WTC11 (cell line): ENCODE measurements at regions not wholly inside any gene's neighbourhood (a gene's known extent, or its start where the extent isn't known, plus 50 kb on each side); places are given as distances from the start of the nearest gene placed in this dataset.

Source experiments
- ATAC-seq: fragments of 200-7000 bp; cut with Tn5 transposase; 2 replicates; pipeline ENCODE4 v1.10.0; 2021; ENCODE audit warnings: mild to moderate bottlenecking, moderate library complexity
- CTCF ChIA-PET: fragments of 300-600 bp; sonication (Branson Sonifier 250); formaldehyde crosslinking; loops from one replicate; lab custom pipeline; 2021; ENCODE audit warnings: antibody characterized with exemption; lab: Charles Lee
- POLR2A ChIA-PET: fragments of 350-600 bp; sonication (Branson Sonifier 250); formaldehyde crosslinking; loops from one replicate; lab custom pipeline; 2021; ENCODE audit warnings: antibody characterized with exemption; lab: Charles Lee
- DNase-seq: peaks from one replicate; pipeline ENCODE4 v3.0.0; 2021; ENCODE audit warnings: low spot score
- H3K27ac Mint-ChIP-seq: 2 replicates; pipeline ENCODE4 v1.8.0; 2021; ENCODE audit warnings: mixed read lengths
- H3K27me3 Mint-ChIP-seq: 2 replicates; pipeline ENCODE4 v1.8.0; 2021; ENCODE audit warnings: low read depth, mild to moderate bottlenecking, moderate library complexity, mixed read lengths
- H3K36me3 Mint-ChIP-seq: 2 replicates; pipeline ENCODE4 v1.8.0; 2021; ENCODE audit warnings: mixed read lengths
- H3K4me1 Mint-ChIP-seq: 2 replicates; pipeline ENCODE4 v1.8.0; 2022; ENCODE audit warnings: mixed read lengths
- H3K4me3 Mint-ChIP-seq: 2 replicates; pipeline ENCODE4 v1.8.0; 2021; ENCODE audit warnings: mild to moderate bottlenecking, moderate library complexity, mixed read lengths
- H3K9me3 Mint-ChIP-seq: 2 replicates; pipeline ENCODE4 v1.8.0; 2021; ENCODE audit warnings: mixed read lengths
- AR ChIP-seq: fragments of 250-450 bp; sonication (Bioruptor Pico); IDR thresholded peaks from 2 replicates; pipeline ENCODE4 v1.9.0; 2021; ENCODE audit warnings: mild to moderate bottlenecking
- ATF2 ChIP-seq: sonication (generic); formaldehyde crosslinking; IDR thresholded peaks from 2 replicates; pipeline ENCODE4 v1.8.1; 2022; ENCODE audit warnings: low read depth, missing genetic modification reagents, borderline replicate concordance
- ATF3 ChIP-seq: sonication (generic); formaldehyde crosslinking; conservative IDR thresholded peaks from 2 replicates; pipeline ENCODE4 v1.8.1; 2022; ENCODE audit warnings: mild to moderate bottlenecking, missing genetic modification reagents
- ATF6 ChIP-seq: sonication (generic); formaldehyde crosslinking; IDR thresholded peaks from 2 replicates; pipeline ENCODE4 v1.8.1; 2023; ENCODE audit warnings: mild to moderate bottlenecking, missing genetic modification reagents
- CDX4 ChIP-seq: fragments of 250-450 bp; sonication (Bioruptor Pico); IDR thresholded peaks from 2 replicates; pipeline ENCODE4 v1.9.0; 2021; ENCODE audit warnings: moderate library complexity, mild to moderate bottlenecking, inconsistent platforms, borderline replicate concordance
- E2F4 ChIP-seq: sonication (generic); formaldehyde crosslinking; IDR thresholded peaks from 2 replicates; pipeline ENCODE4 v1.8.1; 2022; ENCODE audit warnings: low read depth, mild to moderate bottlenecking, moderate library complexity, missing genetic modification reagents, borderline replicate concordance
- E2F5 ChIP-seq: sonication (generic); formaldehyde crosslinking; IDR thresholded peaks from 2 replicates; pipeline ENCODE4 v1.8.1; 2022; ENCODE audit warnings: mild to moderate bottlenecking, moderate library complexity, missing genetic modification reagents
- ELF4 ChIP-seq: sonication (generic); formaldehyde crosslinking; IDR thresholded peaks from 2 replicates; pipeline ENCODE4 v1.8.1; 2022; ENCODE audit warnings: low read depth, mild to moderate bottlenecking, moderate library complexity, missing genetic modification reagents
- ESRRA ChIP-seq: sonication (generic); formaldehyde crosslinking; IDR thresholded peaks from 2 replicates; pipeline ENCODE4 v1.8.1; 2022; ENCODE audit warnings: mild to moderate bottlenecking, missing genetic modification reagents, borderline replicate concordance
- ETV6 ChIP-seq: sonication (generic); formaldehyde crosslinking; IDR thresholded peaks from 2 replicates; pipeline ENCODE4 v1.8.1; 2022; ENCODE audit warnings: mild to moderate bottlenecking, missing genetic modification reagents
- HMGXB4 ChIP-seq: sonication (generic); formaldehyde crosslinking; IDR thresholded peaks from 2 replicates; pipeline ENCODE4 v1.8.1; 2023; ENCODE audit warnings: mild to moderate bottlenecking, moderate library complexity, missing genetic modification reagents
- IRF1 ChIP-seq: sonication (generic); formaldehyde crosslinking; IDR thresholded peaks from 2 replicates; pipeline ENCODE4 v1.8.0; 2023; ENCODE audit warnings: missing genetic modification reagents
- JAZF1 ChIP-seq: fragments of 250-450 bp; sonication (Bioruptor Pico); IDR thresholded peaks from 2 replicates; pipeline ENCODE4 v1.9.0; 2021; ENCODE audit warnings: moderate library complexity, mild to moderate bottlenecking, inconsistent platforms
- SMAD3 ChIP-seq: sonication (generic); formaldehyde crosslinking; IDR thresholded peaks from 2 replicates; pipeline ENCODE4 v1.8.0; 2022; ENCODE audit warnings: missing genetic modification reagents, mild to moderate bottlenecking, borderline replicate concordance
- SMAD4 ChIP-seq: sonication (generic); formaldehyde crosslinking; IDR thresholded peaks from 2 replicates; pipeline ENCODE4 v1.8.0; 2022; ENCODE audit warnings: mild to moderate bottlenecking, missing genetic modification reagents
- TEAD1 ChIP-seq: sonication (generic); formaldehyde crosslinking; IDR thresholded peaks from 2 replicates; pipeline ENCODE4 v1.8.0; 2022; ENCODE audit warnings: mild to moderate bottlenecking, missing genetic modification reagents
- TEAD4 ChIP-seq: sonication (generic); formaldehyde crosslinking; IDR thresholded peaks from 2 replicates; pipeline ENCODE4 v1.8.0; 2022; ENCODE audit warnings: mild to moderate bottlenecking, missing genetic modification reagents
- TP53 ChIP-seq: sonication (generic); formaldehyde crosslinking; IDR thresholded peaks from 2 replicates; pipeline ENCODE4 v1.8.1; 2023; ENCODE audit warnings: mild to moderate bottlenecking, missing genetic modification reagents
- USF2 ChIP-seq: sonication (generic); formaldehyde crosslinking; IDR thresholded peaks from 2 replicates; pipeline ENCODE4 v1.8.1; 2023; ENCODE audit warnings: mild to moderate bottlenecking, missing genetic modification reagents, moderate library complexity
- ZMAT4 ChIP-seq: fragments of 250-450 bp; sonication (Bioruptor Pico); IDR thresholded peaks from 2 replicates; pipeline ENCODE4 v1.9.0; 2021; ENCODE audit warnings: mild to moderate bottlenecking

GRCh38 chr5:119961993-119962392 lies 332.6 kb downstream of the FAM170A start (continued):
- TF ChIP-seq HMGXB4 (CRISPR knock-in tag), result no peak
- no peak for TF ChIP-seq TEAD1 (CRISPR knock-in tag)
- TF ChIP-seq E2F4 (CRISPR knock-in tag), result no peak
- no peak for TF ChIP-seq USF2
- TF ChIP-seq, all 79 proteins: peak for 0

- H3K4me1 Mint-ChIP-seq, result no peaks in the 10 kb centered on the region; the same call in 1 of the 2 replicates
- POLR2A ChIA-PET, result no interaction called here
- CTCF ChIA-PET, result no interaction called here
- H3K9me3 Mint-ChIP-seq, result peaks cover 19% of the 10 kb centered on the region
- H3K27ac Mint-ChIP-seq, result no peak overlapping the region
- TF ChIP-seq TP53 (CRISPR knock-in tag), result no peak
- no peak for TF ChIP-seq JAZF1
- no peak for TF ChIP-seq ETV6
- TF ChIP-seq E2F5 (CRISPR knock-in tag), result no peak
- no peak for TF ChIP-seq TEAD4
- no peak for TF ChIP-seq ATF3 (CRISPR knock-in tag)
- TF ChIP-seq SMAD4, result no peak
- TF ChIP-seq, all 79 proteins: peak for 0
- Mint-ChIP-seq H3K27me3 (no peaks in the 10 kb centered on the region), H3K4me3 (no peak overlapping the region), H3K36me3 (peaks cover 3% of the 10 kb centered on the region; the same call in 1 of the 2 replicates)
- no peak for DNase-seq
- ATAC-seq, result no peak
Measured at GRCh38 chr5:119966028-119966427, 336.7 kb downstream of the FAM170A start.

- Mint-ChIP-seq H3K36me3 (peaks cover 3% of the 10 kb centered on the region; the same call in 1 of the 2 replicates), H3K27me3 (no peaks in the 10 kb centered on the region), H3K9me3 (peaks cover 17% of the 10 kb centered on the region), H3K27ac (no peak overlapping the region), H3K4me3 (no peak overlapping the region), H3K4me1 (no peaks in the 10 kb centered on the region; the same call in 1 of the 2 replicates)
- POLR2A ChIA-PET, result no interaction called here
- DNase-seq (no peak), ATAC-seq (no peak)
- CTCF ChIA-PET, result no interaction called here
- TF ChIP-seq ATF6 (CRISPR knock-in tag), result no peak
- no peak for TF ChIP-seq ETV6
- TF ChIP-seq ELF4 (CRISPR knock-in tag), result no peak
- TF ChIP-seq ESRRA, result no peak
- no peak for TF ChIP-seq CDX4 (CRISPR knock-in tag)
- TF ChIP-seq IRF1 (CRISPR knock-in tag), result no peak
- TF ChIP-seq ZMAT4, result no peak
- TF ChIP-seq ATF2 (CRISPR knock-in tag), result no peak
- no peak for TF ChIP-seq SMAD3 (CRISPR knock-in tag)
- no peak for TF ChIP-seq AR (CRISPR knock-in tag)
Measured at GRCh38 chr5:119968690-119969089, 339.3 kb downstream of the FAM170A start.
